Fibroblast of mammary gland (primary cell): ENCODE measurements at regions not wholly inside any gene's neighbourhood (a gene's known extent, or its start where the extent isn't known, plus 50 kb on each side); places are given as distances from the start of the nearest gene placed in this dataset.

Source experiments
- DNase-seq: peaks from one replicate; pipeline ENCODE4 v3.0.0-alpha.2; 2010; ENCODE audit warnings: low read depth
- H3K4me3 ChIP-seq: 2 replicates; pipeline ENCODE4 v1.5.1; 2011; ENCODE audit warnings: low read depth, mild to moderate bottlenecking, low read length, moderate library complexity; ENCODE audit not compliant: control insufficient read depth
- CTCF ChIP-seq: conservative IDR thresholded peaks from 2 replicates; pipeline ENCODE4 v1.5.1; 2011; ENCODE audit warnings: low read depth, low read length, inconsistent platforms; ENCODE audit not compliant: control insufficient read depth, insufficient read depth

DNA sequence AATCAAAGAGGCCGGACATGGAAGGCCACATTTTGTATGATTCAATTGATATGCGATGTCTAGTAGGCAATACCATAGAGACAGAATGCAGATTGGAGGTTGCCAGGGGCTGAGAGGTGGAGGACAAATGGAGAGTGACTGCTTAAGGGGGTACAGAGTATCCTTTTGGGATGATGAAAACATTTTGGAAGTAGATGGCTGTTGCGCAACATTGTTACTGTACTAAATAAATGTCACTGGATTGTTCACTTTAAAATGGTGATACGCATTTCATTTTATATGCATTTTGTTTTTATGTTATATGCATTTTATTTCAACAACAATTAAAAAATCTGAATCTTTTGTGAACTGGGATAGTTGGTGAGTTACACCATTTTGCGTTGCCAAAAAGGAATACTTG is 99.7 kb upstream of the AGBL1 start:
- no peak for TF ChIP-seq CTCF
- H3K4me3 ChIP-seq, result no peak overlapping the region
- no peak for DNase-seq

DNA sequence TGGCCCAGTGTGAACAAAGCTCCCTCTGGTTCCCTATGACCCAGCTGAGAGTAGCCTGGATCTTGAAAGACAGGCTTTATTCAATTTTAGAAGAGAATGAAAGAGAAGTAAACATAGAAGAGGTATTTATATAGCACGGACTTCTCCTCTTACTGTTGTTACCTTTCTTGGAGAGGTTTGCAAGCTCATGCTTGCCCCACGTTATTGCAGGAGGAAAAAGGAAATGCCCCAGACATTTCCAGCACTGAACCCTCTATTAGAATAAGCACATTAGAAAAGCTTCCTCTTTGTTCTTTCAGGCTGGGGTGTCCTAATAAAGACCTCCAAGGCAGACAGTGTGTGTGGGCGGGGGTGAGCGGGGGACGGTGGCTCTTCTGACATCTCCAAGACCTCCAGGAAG is 98.7 kb upstream of the AGBL1 start:
- TF ChIP-seq CTCF, result no peak
- DNase-seq, result no peak
- no peak overlapping the region for H3K4me3 ChIP-seq

GRCh38 chr15:85984241-85984640 is 95.4 kb upstream of the AGBL1 start:
- no peak for TF ChIP-seq CTCF
- no peak for DNase-seq
- no peak overlapping the region for H3K4me3 ChIP-seq

GRCh38 chr15:85986116-85986515 is 93.6 kb upstream of the AGBL1 start:
- DNase-seq, result no peak
- no peak for TF ChIP-seq CTCF
- no peak overlapping the region for H3K4me3 ChIP-seq

DNA sequence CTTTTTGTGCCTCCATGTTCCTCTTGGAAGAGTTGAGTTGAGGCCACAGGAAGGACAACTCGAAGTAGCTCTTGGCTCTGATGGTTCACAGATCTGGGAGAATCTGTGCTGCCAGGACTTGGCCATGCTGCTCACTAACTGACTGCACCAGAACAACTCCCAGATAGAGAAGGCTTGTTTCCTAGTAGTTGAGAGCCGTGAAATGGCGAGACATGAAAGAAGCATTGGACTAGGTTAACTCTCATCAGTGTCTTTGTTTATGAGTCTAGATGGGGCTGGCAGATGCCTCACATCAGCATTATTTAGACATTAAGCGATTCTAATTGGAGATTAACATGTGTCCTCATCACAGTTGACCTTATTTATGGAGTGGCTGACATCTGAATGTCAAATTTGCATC is 92.9 kb upstream of the AGBL1 start:
- no peak overlapping the region for H3K4me3 ChIP-seq
- no peak for DNase-seq
- TF ChIP-seq CTCF, result no peak

- no peak for TF ChIP-seq CTCF
- no peak for DNase-seq
- H3K4me3 ChIP-seq, result no peak overlapping the region
These were observed 90.9 kb upstream of the AGBL1 start for GRCh38 chr15:85988741-85989140.

- no peak for DNase-seq
- no peak for TF ChIP-seq CTCF
- H3K4me3 ChIP-seq, result no peak overlapping the region
These were observed 87.4 kb upstream of the AGBL1 start for GRCh38 chr15:85992224-85992623.
